ENCODE measurements at regions not wholly inside any gene's neighbourhood (a gene's known extent, or its start where the extent isn't known, plus 50 kb on each side); places are given as distances from the start of the nearest gene placed in this dataset.
"Not testable (repeated sequence)": the region's sequence is repeated elsewhere in the genome, so short reads cannot be mapped to it uniquely, and the experiment has no call there.

GRCh38 chr13:22813531-22814377 is 367.0 kb upstream of the SGCG start:
- not testable (repeated sequence) for H3K4me3 Mint-ChIP-seq, H3K27me3 Mint-ChIP-seq, H3K27ac Mint-ChIP-seq, H3K4me1 Mint-ChIP-seq, H3K36me3 Mint-ChIP-seq, H3K9me3 Mint-ChIP-seq

DNA sequence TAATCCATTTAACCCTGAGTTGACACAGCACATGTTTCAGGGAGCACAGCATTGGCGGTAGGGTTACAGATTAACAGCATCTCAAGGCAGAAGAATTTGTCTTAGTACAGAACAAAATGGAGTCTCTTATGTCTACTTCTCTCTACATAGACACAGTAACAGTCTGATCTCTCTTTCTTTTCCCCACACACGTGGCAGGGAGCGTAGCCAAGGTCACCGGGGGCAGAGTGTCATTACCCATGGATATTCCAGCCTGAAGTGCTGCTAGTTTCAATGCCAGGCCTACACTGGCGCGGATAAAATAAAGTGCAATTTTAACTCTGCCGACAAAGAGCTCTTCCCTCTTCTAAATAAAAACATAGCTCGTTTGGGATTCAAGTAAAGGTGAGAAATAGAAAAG is 366.3 kb upstream of the SGCG start:
- not testable (repeated sequence) for H3K36me3 Mint-ChIP-seq, H3K9me3 Mint-ChIP-seq, H3K27me3 Mint-ChIP-seq, H3K27ac Mint-ChIP-seq, H3K4me3 Mint-ChIP-seq, H3K4me1 Mint-ChIP-seq

- Mint-ChIP-seq H3K4me1 (no peaks in the 10 kb centered on the region), H3K27me3 (peaks cover 5% of the 10 kb centered on the region), H3K27ac (no peak overlapping the region), H3K9me3 (no peaks in the 10 kb centered on the region), H3K36me3 (no peaks in the 10 kb centered on the region), H3K4me3 (no peak overlapping the region)
Measured at GRCh38 chr13:22821589-22821988, 359.2 kb upstream of the SGCG start.

DNA sequence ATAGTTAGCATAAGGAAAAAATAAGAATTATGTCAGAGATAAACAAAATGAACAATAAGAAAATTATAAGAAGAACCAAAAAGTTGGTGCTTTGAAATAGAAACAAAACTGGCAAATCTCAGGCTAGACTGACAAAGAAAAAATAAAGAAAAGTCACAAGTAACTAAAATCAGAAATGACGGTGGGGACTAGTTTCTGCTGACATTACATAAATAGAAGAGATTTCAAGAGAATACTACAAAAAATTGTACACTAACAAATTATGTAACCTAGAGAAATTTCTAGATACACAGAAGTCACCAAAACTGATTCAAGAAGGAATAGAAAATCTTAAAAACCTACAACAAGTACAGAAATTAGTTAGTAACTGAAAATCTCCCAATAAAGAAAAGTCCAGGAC is 355.6 kb upstream of the SGCG start:
- no peak overlapping the region for H3K4me3 Mint-ChIP-seq
- no peaks in the 10 kb centered on the region for H3K36me3 Mint-ChIP-seq
- H3K9me3 Mint-ChIP-seq, result no peaks in the 10 kb centered on the region
- H3K27ac Mint-ChIP-seq, result no peak overlapping the region
- H3K27me3 Mint-ChIP-seq, result peaks cover 4% of the 10 kb centered on the region
- no peaks in the 10 kb centered on the region for H3K4me1 Mint-ChIP-seq

DNA sequence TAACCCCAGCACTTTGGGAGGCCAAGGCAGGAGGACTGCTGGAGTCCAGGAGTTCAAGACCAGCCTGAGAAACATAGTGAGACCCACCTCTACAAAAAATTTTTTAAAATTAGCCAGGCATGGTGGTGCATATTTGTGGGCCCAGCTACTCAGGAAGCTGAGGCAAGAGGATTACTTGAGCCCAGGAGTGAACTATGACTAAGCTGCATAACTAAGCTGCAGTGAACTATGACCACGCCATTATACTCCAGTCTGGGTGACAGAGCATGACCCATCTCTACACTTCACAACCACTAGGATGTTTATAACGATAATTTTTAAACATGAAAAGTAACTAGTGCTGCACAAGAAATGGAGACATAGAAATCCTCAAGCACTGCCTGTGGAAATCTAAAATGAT is 352.7 kb upstream of the SGCG start:
- Mint-ChIP-seq H3K27me3 (peaks cover under 1% of the 10 kb centered on the region), H3K4me1 (no peaks in the 10 kb centered on the region), H3K36me3 (no peaks in the 10 kb centered on the region), H3K27ac (no peak overlapping the region), H3K4me3 (no peak overlapping the region), H3K9me3 (no peaks in the 10 kb centered on the region)

- peaks cover 18% of the 10 kb centered on the region for H3K27me3 Mint-ChIP-seq
- H3K4me1 Mint-ChIP-seq, result no peaks in the 10 kb centered on the region
- no peaks in the 10 kb centered on the region for H3K9me3 Mint-ChIP-seq
- no peak overlapping the region for H3K4me3 Mint-ChIP-seq
- H3K36me3 Mint-ChIP-seq, result no peaks in the 10 kb centered on the region
- H3K27ac Mint-ChIP-seq, result no peak overlapping the region
Measured at GRCh38 chr13:22836475-22836874, 344.3 kb upstream of the SGCG start.

DNA sequence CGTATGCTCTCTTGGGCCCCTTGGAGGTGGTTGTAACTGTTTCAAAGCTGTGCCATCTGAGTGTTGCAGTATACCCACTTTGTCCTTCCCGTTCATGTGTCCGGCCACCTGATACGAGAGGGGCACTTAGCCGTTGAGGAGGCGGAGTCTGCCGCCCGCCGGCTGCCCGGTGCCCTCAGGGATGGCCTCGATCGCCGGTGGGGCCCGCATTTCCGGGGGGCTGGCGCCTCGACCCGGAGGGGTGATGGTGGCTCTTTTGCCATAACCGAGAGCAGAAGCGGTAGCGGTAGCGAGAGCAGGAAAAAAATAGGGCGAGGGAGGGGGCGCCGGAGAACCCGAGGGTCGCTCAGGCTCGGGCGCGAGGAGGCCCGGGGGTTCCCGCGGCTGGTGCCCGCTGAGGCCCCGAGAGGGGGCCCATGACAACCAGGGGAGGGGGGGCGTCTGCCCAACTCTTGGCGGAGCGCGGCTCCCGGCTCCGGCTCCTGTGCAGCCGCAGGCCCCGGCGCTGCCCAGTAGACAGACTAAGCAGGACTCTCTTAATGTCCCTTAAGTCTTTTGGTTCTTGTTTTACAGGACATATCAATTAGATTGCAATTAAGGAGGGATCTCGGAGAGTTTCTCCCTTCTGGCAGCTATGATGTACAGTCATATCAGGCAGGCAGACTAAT is 342.7 kb upstream of the SGCG start:
- Mint-ChIP-seq H3K9me3 (no peaks in the 10 kb centered on the region), H3K4me1 (no peaks in the 10 kb centered on the region), H3K4me3 (no peak overlapping the region), H3K27ac (no peak overlapping the region), H3K27me3 (peaks cover 18% of the 10 kb centered on the region), H3K36me3 (no peaks in the 10 kb centered on the region)

GRCh38 chr13:22839603-22840530 is 340.9 kb upstream of the SGCG start:
- no peaks in the 10 kb centered on the region for H3K36me3 Mint-ChIP-seq
- peaks cover 18% of the 10 kb centered on the region for H3K27me3 Mint-ChIP-seq
- H3K9me3 Mint-ChIP-seq, result no peaks in the 10 kb centered on the region
- no peaks in the 10 kb centered on the region for H3K4me1 Mint-ChIP-seq
- H3K4me3 Mint-ChIP-seq, result no peak overlapping the region
- H3K27ac Mint-ChIP-seq, result no peak overlapping the region

GRCh38 chr13:22846551-22846950 is 334.2 kb upstream of the SGCG start:
- no peaks in the 10 kb centered on the region for H3K36me3 Mint-ChIP-seq
- H3K9me3 Mint-ChIP-seq, result no peaks in the 10 kb centered on the region
- no peak overlapping the region for H3K27ac Mint-ChIP-seq
- H3K4me1 Mint-ChIP-seq, result no peaks in the 10 kb centered on the region
- H3K4me3 Mint-ChIP-seq, result no peak overlapping the region
- no peaks in the 10 kb centered on the region for H3K27me3 Mint-ChIP-seq

GRCh38 chr13:22848539-22849052 is 332.2 kb upstream of the SGCG start:
- no peaks in the 10 kb centered on the region for H3K4me1 Mint-ChIP-seq
- no peaks in the 10 kb centered on the region for H3K9me3 Mint-ChIP-seq
- no peaks in the 10 kb centered on the region for H3K36me3 Mint-ChIP-seq

GRCh38 chr13:22855926-22856325 is 324.9 kb upstream of the SGCG start:
- Mint-ChIP-seq H3K9me3 (no peaks in the 10 kb centered on the region), H3K4me3 (no peak overlapping the region), H3K27me3 (no peaks in the 10 kb centered on the region), H3K27ac (no peak overlapping the region), H3K4me1 (no peaks in the 10 kb centered on the region), H3K36me3 (no peaks in the 10 kb centered on the region)

More at GRCh38 chr13:22848539-22849052, 332.2 kb upstream of the SGCG start:
- Mint-ChIP-seq H3K4me3 (no peak overlapping the region), H3K27ac (no peak overlapping the region), H3K27me3 (no peaks in the 10 kb centered on the region)

GRCh38 chr13:22858980-22859379 is 321.8 kb upstream of the SGCG start:
- not testable (repeated sequence) for H3K9me3 Mint-ChIP-seq, H3K27me3 Mint-ChIP-seq, H3K27ac Mint-ChIP-seq, H3K36me3 Mint-ChIP-seq, H3K4me3 Mint-ChIP-seq, H3K4me1 Mint-ChIP-seq

GRCh38 chr13:22859411-22859810 is 321.4 kb upstream of the SGCG start:
- not testable (repeated sequence) for H3K4me3 Mint-ChIP-seq, H3K27me3 Mint-ChIP-seq, H3K4me1 Mint-ChIP-seq, H3K9me3 Mint-ChIP-seq, H3K36me3 Mint-ChIP-seq, H3K27ac Mint-ChIP-seq

- H3K4me3 Mint-ChIP-seq, result no peak overlapping the region
- H3K27me3 Mint-ChIP-seq, result no peaks in the 10 kb centered on the region
- H3K27ac Mint-ChIP-seq, result no peak overlapping the region
- H3K36me3 Mint-ChIP-seq, result no peaks in the 10 kb centered on the region
- H3K9me3 Mint-ChIP-seq, result no peaks in the 10 kb centered on the region
- no peaks in the 10 kb centered on the region for H3K4me1 Mint-ChIP-seq
Measured at GRCh38 chr13:22861958-22862466, 318.8 kb upstream of the SGCG start.

DNA sequence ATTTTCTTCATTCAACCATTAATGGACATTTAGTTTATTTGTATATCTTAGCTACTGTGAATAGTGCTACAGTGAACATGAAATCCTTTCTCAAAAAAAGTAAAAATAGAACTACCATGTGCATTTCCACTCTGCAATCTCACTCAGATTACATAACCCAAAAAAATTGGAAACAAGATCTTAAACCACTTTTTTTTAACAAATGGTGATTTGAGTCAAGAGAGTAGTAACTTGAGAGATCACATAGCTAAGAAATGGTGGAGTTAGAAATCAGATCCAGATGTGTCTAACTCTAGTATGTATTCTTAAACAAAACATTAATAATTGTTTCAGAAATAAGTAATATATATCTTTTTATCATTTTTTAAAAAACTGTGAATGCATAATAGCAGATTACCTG is 318.3 kb upstream of the SGCG start:
- no peaks in the 10 kb centered on the region for H3K4me1 Mint-ChIP-seq
- H3K27ac Mint-ChIP-seq, result no peak overlapping the region
- H3K4me3 Mint-ChIP-seq, result no peak overlapping the region
- H3K9me3 Mint-ChIP-seq, result no peaks in the 10 kb centered on the region
- no peaks in the 10 kb centered on the region for H3K36me3 Mint-ChIP-seq
- no peaks in the 10 kb centered on the region for H3K27me3 Mint-ChIP-seq
